ENCODE measurements at regions not wholly inside any gene's neighbourhood (a gene's known extent, or its start where the extent isn't known, plus 50 kb on each side); places are given as distances from the start of the nearest gene placed in this dataset.

- no peak for DNase-seq
- ATAC-seq: no peak
- H3K27me3 Mint-ChIP-seq: no peaks in the 10 kb centered on the region
- H3K36me3 Mint-ChIP-seq (ENCODE audit: low read depth): no peaks in the 10 kb centered on the region
- H3K4me3 Mint-ChIP-seq: no peak overlapping the region
- H3K4me1 Mint-ChIP-seq: no peaks in the 10 kb centered on the region
- no peak overlapping the region for H3K27ac Mint-ChIP-seq
- peaks cover 4% of the 10 kb centered on the region for H3K9me3 Mint-ChIP-seq
Observed at GRCh38 chr2:67638146-67638545, 241.0 kb downstream of the ETAA1 start.

- DNase-seq: no peak
- H3K4me3 Mint-ChIP-seq: no peak overlapping the region
- H3K27me3 Mint-ChIP-seq: no peaks in the 10 kb centered on the region
- no peak overlapping the region for H3K27ac Mint-ChIP-seq
- ATAC-seq: no peak
- no peaks in the 10 kb centered on the region for H3K9me3 Mint-ChIP-seq
- H3K4me1 Mint-ChIP-seq: no peaks in the 10 kb centered on the region
- no peaks in the 10 kb centered on the region for H3K36me3 Mint-ChIP-seq (ENCODE audit: low read depth)
Observed at GRCh38 chr2:67641312-67642045, 244.3 kb downstream of the ETAA1 start.

GRCh38 chr2:67642046-67642382 is 244.9 kb downstream of the ETAA1 start:
- ATAC-seq (no peak), DNase-seq (no peak)
- H3K4me1 Mint-ChIP-seq: no peaks in the 10 kb centered on the region
- no peak overlapping the region for H3K4me3 Mint-ChIP-seq
- no peaks in the 10 kb centered on the region for H3K27me3 Mint-ChIP-seq
- H3K27ac Mint-ChIP-seq: no peak overlapping the region
- H3K9me3 Mint-ChIP-seq: no peaks in the 10 kb centered on the region
- H3K36me3 Mint-ChIP-seq (ENCODE audit: low read depth): no peaks in the 10 kb centered on the region

GRCh38 chr2:67642961-67643360 is 245.8 kb downstream of the ETAA1 start:
- no peak overlapping the region for H3K27ac Mint-ChIP-seq
- DNase-seq: no peak
- H3K9me3 Mint-ChIP-seq: no peaks in the 10 kb centered on the region
- no peaks in the 10 kb centered on the region for H3K4me1 Mint-ChIP-seq
- H3K4me3 Mint-ChIP-seq: no peak overlapping the region
- no peak for ATAC-seq
- no peaks in the 10 kb centered on the region for H3K36me3 Mint-ChIP-seq (ENCODE audit: low read depth)
- H3K27me3 Mint-ChIP-seq: no peaks in the 10 kb centered on the region

GRCh38 chr2:67645280-67646138 is 248.4 kb downstream of the ETAA1 start:
- DNase-seq (no peak), ATAC-seq (no peak)
- Mint-ChIP-seq H3K27me3 (no peaks in the 10 kb centered on the region), H3K4me3 (no peak overlapping the region), H3K27ac (no peak overlapping the region), H3K36me3 (ENCODE audit: low read depth) (no peaks in the 10 kb centered on the region), H3K4me1 (no peaks in the 10 kb centered on the region), H3K9me3 (no peaks in the 10 kb centered on the region)

- no peak overlapping the region for H3K4me3 Mint-ChIP-seq
- H3K36me3 Mint-ChIP-seq (ENCODE audit: low read depth): no peaks in the 10 kb centered on the region
- no peaks in the 10 kb centered on the region for H3K9me3 Mint-ChIP-seq
- H3K4me1 Mint-ChIP-seq: no peaks in the 10 kb centered on the region
- no peak for ATAC-seq
- no peak overlapping the region for H3K27ac Mint-ChIP-seq
- H3K27me3 Mint-ChIP-seq: no peaks in the 10 kb centered on the region
- no peak for DNase-seq
Observed at GRCh38 chr2:67646714-67647333, 249.7 kb downstream of the ETAA1 start.

GRCh38 chr2:67649331-67650261 is 252.5 kb downstream of the ETAA1 start:
- Mint-ChIP-seq H3K36me3 (ENCODE audit: low read depth) (no peaks in the 10 kb centered on the region), H3K4me1 (no peaks in the 10 kb centered on the region), H3K9me3 (no peaks in the 10 kb centered on the region), H3K27me3 (no peaks in the 10 kb centered on the region), H3K4me3 (no peak overlapping the region), H3K27ac (no peak overlapping the region)
- no peak for DNase-seq
- ATAC-seq: no peak

- Mint-ChIP-seq H3K27ac (no peak overlapping the region), H3K4me1 (no peaks in the 10 kb centered on the region), H3K4me3 (no peak overlapping the region), H3K9me3 (no peaks in the 10 kb centered on the region), H3K27me3 (no peaks in the 10 kb centered on the region), H3K36me3 (ENCODE audit: low read depth) (no peaks in the 10 kb centered on the region)
- DNase-seq (peak; percentile 2), ATAC-seq (no peak)
Observed at GRCh38 chr2:67650291-67651133, 253.4 kb downstream of the ETAA1 start.

- Mint-ChIP-seq H3K27ac (no peak overlapping the region), H3K4me3 (no peak overlapping the region), H3K27me3 (no peaks in the 10 kb centered on the region), H3K36me3 (ENCODE audit: low read depth) (no peaks in the 10 kb centered on the region), H3K9me3 (no peaks in the 10 kb centered on the region), H3K4me1 (no peaks in the 10 kb centered on the region)
- ATAC-seq (no peak), DNase-seq (no peak)
Observed at GRCh38 chr2:67651565-67651964, 254.4 kb downstream of the ETAA1 start.

GRCh38 chr2:67652679-67653078 is 255.5 kb downstream of the ETAA1 start:
- Mint-ChIP-seq H3K4me1 (no peaks in the 10 kb centered on the region), H3K27me3 (no peaks in the 10 kb centered on the region), H3K9me3 (no peaks in the 10 kb centered on the region), H3K36me3 (ENCODE audit: low read depth) (no peaks in the 10 kb centered on the region), H3K4me3 (no peak overlapping the region), H3K27ac (no peak overlapping the region)
- ATAC-seq (no peak), DNase-seq (no peak)

GRCh38 chr2:67656875-67657274 is 259.7 kb downstream of the ETAA1 start:
- Mint-ChIP-seq H3K27ac (no peak overlapping the region), H3K27me3 (no peaks in the 10 kb centered on the region), H3K9me3 (no peaks in the 10 kb centered on the region), H3K36me3 (ENCODE audit: low read depth) (no peaks in the 10 kb centered on the region), H3K4me3 (no peak overlapping the region), H3K4me1 (no peaks in the 10 kb centered on the region)
- ATAC-seq: no peak
- no peak for DNase-seq

- Mint-ChIP-seq H3K27ac (no peak overlapping the region), H3K4me3 (no peak overlapping the region), H3K27me3 (no peaks in the 10 kb centered on the region), H3K36me3 (ENCODE audit: low read depth) (no peaks in the 10 kb centered on the region), H3K4me1 (no peaks in the 10 kb centered on the region), H3K9me3 (no peaks in the 10 kb centered on the region)
- ATAC-seq: no peak
- no peak for DNase-seq
Observed at GRCh38 chr2:67658820-67659219, 261.7 kb downstream of the ETAA1 start.

- Mint-ChIP-seq H3K4me1 (no peaks in the 10 kb centered on the region), H3K36me3 (ENCODE audit: low read depth) (no peaks in the 10 kb centered on the region), H3K27me3 (no peaks in the 10 kb centered on the region), H3K4me3 (no peak overlapping the region), H3K27ac (no peak overlapping the region), H3K9me3 (no peaks in the 10 kb centered on the region)
- ATAC-seq (no peak), DNase-seq (no peak)
Observed at GRCh38 chr2:67660015-67660602, 263.0 kb downstream of the ETAA1 start.

All from activated naive CD8-positive, alpha-beta T cell treated with anti-CD3 and anti-CD28 coated beads, Interleukin-2, amount 50 U/mL, for 24 hours (primary cell).